ENCODE measurements at regions not wholly inside any gene's neighbourhood (a gene's known extent, or its start where the extent isn't known, plus 50 kb on each side); places are given as distances from the start of the nearest gene placed in this dataset.

- Histone ChIP-seq H4K20me1 (ENCODE audit: insufficient read depth) (no peaks in the 10 kb centered on the region), H3K9me2 (no peaks in the 10 kb centered on the region), H3K9me3 (no peaks in the 10 kb centered on the region), H2AFZ (ENCODE audit: low read depth) (peak overlapping the region; percentile 53; the same call in 1 of the 2 replicates), H3K79me2 (ENCODE audit: insufficient read depth) (no peaks in the 10 kb centered on the region), H3K4me3 (ENCODE audit: low read depth in 2 of 2, low read length in 1 of 2) (no peak overlapping the region), H3K27me3 (ENCODE audit: insufficient read depth) (no peaks in the 10 kb centered on the region), H3K27ac (ENCODE audit: low read depth in 2 of 2, low read length in 1 of 2) (peak overlapping the region in 1 of 2 experiments; percentile 75; a peak in 2 of 4 replicates), H3K9ac (no peak overlapping the region), H3F3A (replicated peaks; ENCODE audit: insufficient read depth) (peaks cover 8% of the 10 kb centered on the region), H3K36me3 (replicated peaks in 1 of 2; ENCODE audit: control insufficient read depth in 1 of 2, insufficient read depth in 2 of 2, low read length in 1 of 2) (no peaks in the 10 kb centered on the region), H3K4me2 (no peak overlapping the region), H3K4me1 (ENCODE audit: control insufficient read depth in 1 of 2, insufficient read depth in 2 of 2, low read depth in 1 of 2, low read length in 1 of 2) (peaks cover 0 to 7% of the 10 kb centered on the region in 2 experiments; a peak in 2 of 4 replicates)
- POLR2A ChIA-PET, result no interaction called here
- CTCF ChIA-PET, result no interaction called here
- WGBS (ENCODE audit: low lambda C conversion rate), result 71% methylated on average over 5 of the region's 5 CpGs
- TF ChIP-seq EP300 (IDR thresholded peaks at IDR 0.05; ENCODE audit: borderline replicate concordance in 1 of 2, low read depth in 1 of 2, low read length in 1 of 2) (no peak), FOXM1 (IDR thresholded peaks at IDR 0.05; ENCODE audit: low read depth) (no peak), RXRA (IDR thresholded peaks at IDR 0.05; ENCODE audit: borderline replicate concordance, low read depth) (no peak), MEF2A (IDR thresholded peaks at IDR 0.05; ENCODE audit: borderline replicate concordance, low read depth) (no peak), TAF1 (IDR thresholded peaks at IDR 0.05; ENCODE audit: borderline replicate concordance, low read depth, low read length) (no peak), USF2 (IDR thresholded peaks at IDR 0.05; ENCODE audit: borderline replicate concordance, low read depth, low read length) (no peak), EZH2phosphoT487 (IDR thresholded peaks at IDR 0.05; ENCODE audit: borderline replicate concordance, low read depth) (no peak), CHD2 (IDR thresholded peaks at IDR 0.05; ENCODE audit: low read length, partially characterized antibody) (no peak), NRF1 (IDR thresholded peaks at IDR 0.05; ENCODE audit: low read depth, low read length) (no peak), SMC3 (IDR thresholded peaks at IDR 0.05; ENCODE audit: low read depth, low read length) (no peak), RAD21 (IDR thresholded peaks at IDR 0.05; ENCODE audit: low read length) (no peak), TEAD4 (IDR thresholded peaks at IDR 0.05; ENCODE audit: borderline replicate concordance, insufficient read depth) (no peak), NFIC (IDR thresholded peaks at IDR 0.05; ENCODE audit: borderline replicate concordance) (no peak), ELF1 (IDR thresholded peaks at IDR 0.05) (no peak), GABPA (IDR thresholded peaks at IDR 0.05; ENCODE audit: low read depth) (no peak), REST (IDR thresholded peaks at IDR 0.05; ENCODE audit: low read depth, low read length) (no peak)
- TF ChIP-seq, protein P1, sequence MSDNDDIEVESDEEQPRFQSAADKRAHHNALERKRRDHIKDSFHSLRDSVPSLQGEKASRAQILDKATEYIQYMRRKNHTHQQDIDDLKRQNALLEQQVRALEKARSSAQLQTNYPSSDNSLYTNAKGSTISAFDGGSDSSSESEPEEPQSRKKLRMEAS (IDR thresholded peaks at IDR 0.05; ENCODE audit: low read depth), result no peak
- TF ChIP-seq, protein P2, sequence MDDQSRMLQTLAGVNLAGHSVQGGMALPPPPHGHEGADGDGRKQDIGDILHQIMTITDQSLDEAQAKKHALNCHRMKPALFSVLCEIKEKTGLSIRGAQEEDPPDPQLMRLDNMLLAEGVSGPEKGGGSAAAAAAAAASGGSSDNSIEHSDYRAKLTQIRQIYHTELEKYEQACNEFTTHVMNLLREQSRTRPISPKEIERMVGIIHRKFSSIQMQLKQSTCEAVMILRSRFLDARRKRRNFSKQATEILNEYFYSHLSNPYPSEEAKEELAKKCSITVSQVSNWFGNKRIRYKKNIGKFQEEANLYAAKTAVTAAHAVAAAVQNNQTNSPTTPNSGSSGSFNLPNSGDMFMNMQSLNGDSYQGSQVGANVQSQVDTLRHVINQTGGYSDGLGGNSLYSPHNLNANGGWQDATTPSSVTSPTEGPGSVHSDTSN (IDR thresholded peaks at IDR 0.05), result no peak
- TF ChIP-seq, protein P3, sequence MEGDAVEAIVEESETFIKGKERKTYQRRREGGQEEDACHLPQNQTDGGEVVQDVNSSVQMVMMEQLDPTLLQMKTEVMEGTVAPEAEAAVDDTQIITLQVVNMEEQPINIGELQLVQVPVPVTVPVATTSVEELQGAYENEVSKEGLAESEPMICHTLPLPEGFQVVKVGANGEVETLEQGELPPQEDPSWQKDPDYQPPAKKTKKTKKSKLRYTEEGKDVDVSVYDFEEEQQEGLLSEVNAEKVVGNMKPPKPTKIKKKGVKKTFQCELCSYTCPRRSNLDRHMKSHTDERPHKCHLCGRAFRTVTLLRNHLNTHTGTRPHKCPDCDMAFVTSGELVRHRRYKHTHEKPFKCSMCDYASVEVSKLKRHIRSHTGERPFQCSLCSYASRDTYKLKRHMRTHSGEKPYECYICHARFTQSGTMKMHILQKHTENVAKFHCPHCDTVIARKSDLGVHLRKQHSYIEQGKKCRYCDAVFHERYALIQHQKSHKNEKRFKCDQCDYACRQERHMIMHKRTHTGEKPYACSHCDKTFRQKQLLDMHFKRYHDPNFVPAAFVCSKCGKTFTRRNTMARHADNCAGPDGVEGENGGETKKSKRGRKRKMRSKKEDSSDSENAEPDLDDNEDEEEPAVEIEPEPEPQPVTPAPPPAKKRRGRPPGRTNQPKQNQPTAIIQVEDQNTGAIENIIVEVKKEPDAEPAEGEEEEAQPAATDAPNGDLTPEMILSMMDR (IDR thresholded peaks at IDR 0.05), result no peak
- TF ChIP-seq, protein P4, sequence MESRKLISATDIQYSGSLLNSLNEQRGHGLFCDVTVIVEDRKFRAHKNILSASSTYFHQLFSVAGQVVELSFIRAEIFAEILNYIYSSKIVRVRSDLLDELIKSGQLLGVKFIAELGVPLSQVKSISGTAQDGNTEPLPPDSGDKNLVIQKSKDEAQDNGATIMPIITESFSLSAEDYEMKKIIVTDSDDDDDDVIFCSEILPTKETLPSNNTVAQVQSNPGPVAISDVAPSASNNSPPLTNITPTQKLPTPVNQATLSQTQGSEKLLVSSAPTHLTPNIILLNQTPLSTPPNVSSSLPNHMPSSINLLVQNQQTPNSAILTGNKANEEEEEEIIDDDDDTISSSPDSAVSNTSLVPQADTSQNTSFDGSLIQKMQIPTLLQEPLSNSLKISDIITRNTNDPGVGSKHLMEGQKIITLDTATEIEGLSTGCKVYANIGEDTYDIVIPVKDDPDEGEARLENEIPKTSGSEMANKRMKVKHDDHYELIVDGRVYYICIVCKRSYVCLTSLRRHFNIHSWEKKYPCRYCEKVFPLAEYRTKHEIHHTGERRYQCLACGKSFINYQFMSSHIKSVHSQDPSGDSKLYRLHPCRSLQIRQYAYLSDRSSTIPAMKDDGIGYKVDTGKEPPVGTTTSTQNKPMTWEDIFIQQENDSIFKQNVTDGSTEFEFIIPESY (IDR thresholded peaks at IDR 0.05; ENCODE audit: borderline replicate concordance, low read depth), result no peak
- no peak for DNase-seq
Observed at GRCh38 chr6:119603501-119603900, 253.9 kb upstream of the MAN1A1 start.
